HG03095 (cell line): ENCODE measurements at regions not wholly inside any gene's neighbourhood (a gene's known extent, or its start where the extent isn't known, plus 50 kb on each side); places are given as distances from the start of the nearest gene placed in this dataset.
"Not testable (repeated sequence)": the region's sequence is repeated elsewhere in the genome, so short reads cannot be mapped to it uniquely, and the experiment has no call there.

Source experiments
- ATAC-seq: cut with Tn5 transposase; IDR thresholded peaks from one replicate; pipeline ENCODE4 v1.9.1; 2021; ENCODE audit warnings: moderate library complexity; ENCODE audit not compliant: unreplicated experiment

- no peak for ATAC-seq
Observed at GRCh38 chr12:115377230-115377629, 693.3 kb upstream of the TBX3 start.

- peak; percentile 97 for ATAC-seq
Observed at GRCh38 chr12:115375186-115375991, 691.4 kb upstream of the TBX3 start.

DNA sequence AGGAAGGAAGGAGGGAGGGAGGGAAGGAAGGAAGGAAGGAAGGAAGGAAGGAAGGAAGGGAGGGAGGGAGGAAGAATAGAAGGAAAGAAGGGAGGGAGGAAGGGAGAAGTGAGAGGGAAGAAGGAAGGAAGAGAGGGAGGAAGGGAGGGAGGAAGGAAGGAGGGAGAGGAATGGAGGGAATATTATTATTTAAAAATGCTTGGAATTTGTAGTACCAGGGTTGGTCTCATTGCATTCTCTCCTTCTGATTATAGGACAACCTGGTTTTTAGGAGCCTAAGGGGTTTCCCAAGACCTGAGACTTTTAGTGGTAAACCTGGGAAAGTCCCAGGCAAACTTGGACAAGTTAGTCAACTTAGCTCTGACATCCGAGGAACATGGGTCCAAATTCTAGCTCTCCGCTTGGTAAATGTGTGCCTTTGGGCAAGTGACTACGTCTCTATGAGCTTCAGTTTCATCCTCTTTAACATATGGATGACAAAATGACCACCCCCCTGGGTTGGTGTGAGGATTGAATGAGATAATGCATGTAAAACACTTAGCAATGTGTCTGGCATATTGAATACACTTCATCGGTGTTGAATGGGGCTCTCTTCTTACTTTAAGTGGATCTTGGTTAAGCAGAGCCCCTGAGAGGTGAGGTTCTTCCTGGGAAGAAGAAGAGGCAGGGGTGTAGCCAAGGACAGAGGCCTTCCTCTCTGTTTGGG lies 690.7 kb upstream of the TBX3 start:
- ATAC-seq: no peak

DNA sequence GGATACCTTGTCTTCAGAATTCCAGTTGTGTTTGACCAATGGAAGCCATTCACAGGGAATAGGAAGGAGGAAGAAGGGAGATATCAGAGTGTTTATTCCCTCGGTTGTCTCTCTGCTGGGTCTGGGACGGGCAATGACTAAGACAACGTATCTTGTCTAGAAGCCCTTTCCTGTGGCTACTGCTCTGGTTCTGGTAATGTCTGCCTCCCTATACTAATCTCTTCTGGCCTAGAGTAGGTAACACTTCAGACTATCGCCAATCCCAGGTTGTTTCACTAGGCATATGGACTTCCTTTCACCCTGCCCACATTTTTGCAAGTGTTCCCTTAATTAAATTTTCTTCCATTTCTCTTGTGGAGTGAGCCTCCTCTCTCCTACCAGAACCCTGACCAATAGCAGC lies 687.7 kb upstream of the TBX3 start:
- no peak for ATAC-seq

GRCh38 chr12:115370650-115371049 lies 686.7 kb upstream of the TBX3 start:
- no peak for ATAC-seq

DNA sequence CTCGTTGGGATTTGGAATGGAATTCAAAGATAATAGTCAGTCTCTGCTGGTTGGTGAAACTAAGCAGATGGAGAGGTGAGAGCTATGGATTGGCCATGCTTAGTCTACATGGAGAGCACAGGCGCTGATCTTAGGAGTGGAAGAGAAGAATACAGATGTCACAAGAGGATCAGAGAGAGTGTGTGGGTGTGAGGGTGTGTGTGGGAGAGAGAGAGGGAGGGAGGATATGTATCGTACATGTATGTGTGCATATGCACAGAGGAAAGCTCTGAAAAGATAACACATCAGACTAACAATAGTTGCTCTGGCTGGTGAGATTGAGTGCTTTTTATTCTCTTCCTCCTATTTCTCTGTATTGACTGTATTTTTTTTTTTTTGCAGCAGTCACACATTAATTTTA lies 686.2 kb upstream of the TBX3 start:
- ATAC-seq: no peak

GRCh38 chr12:115366277-115366676 lies 682.3 kb upstream of the TBX3 start:
- not testable (repeated sequence) for ATAC-seq

- not testable (repeated sequence) for ATAC-seq
Observed at GRCh38 chr12:115365765-115366164, 681.8 kb upstream of the TBX3 start.

DNA sequence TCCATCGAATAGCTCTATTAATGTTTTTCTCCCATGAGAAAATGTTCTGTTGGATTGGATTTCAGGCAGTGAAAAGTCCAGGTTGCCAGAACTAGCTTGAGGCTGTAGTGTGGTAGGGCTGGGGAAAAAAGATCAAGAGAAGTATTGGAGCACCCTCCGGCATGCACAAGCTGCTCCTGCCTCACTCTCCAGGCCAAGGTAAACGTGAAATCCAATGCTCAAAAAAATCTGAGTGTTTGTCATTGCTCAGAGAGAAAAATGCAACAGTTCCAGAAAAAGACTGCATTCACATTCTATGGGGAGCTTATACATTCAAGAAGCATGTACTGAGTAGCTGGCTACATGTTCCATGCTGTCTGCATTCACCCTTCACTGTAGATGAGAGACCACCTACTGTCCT lies 680.9 kb upstream of the TBX3 start:
- no peak for ATAC-seq

- ATAC-seq: no peak
Observed at GRCh38 chr12:115362339-115362976, 678.5 kb upstream of the TBX3 start.

GRCh38 chr12:115357681-115358080 lies 673.7 kb upstream of the TBX3 start:
- ATAC-seq: no peak

DNA sequence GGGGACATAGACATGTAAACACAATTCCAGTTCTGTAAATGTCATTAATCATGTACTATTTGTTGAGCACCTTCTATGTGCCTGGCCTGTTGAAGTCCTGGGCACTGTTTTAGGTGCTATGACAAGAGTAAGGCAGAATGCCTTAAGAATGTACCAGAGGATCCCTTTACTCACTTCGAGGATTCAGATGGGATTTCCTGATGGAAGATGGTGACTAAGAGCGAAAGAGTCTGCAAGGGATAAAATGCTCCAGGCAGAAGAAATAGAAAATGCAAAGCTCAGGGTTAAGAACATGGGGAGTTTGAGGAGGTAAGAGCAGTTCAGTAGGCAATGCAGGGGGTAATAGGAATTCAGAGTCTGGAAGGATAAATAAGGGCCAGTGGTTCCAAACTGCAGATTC lies 671.3 kb upstream of the TBX3 start:
- ATAC-seq: no peak

DNA sequence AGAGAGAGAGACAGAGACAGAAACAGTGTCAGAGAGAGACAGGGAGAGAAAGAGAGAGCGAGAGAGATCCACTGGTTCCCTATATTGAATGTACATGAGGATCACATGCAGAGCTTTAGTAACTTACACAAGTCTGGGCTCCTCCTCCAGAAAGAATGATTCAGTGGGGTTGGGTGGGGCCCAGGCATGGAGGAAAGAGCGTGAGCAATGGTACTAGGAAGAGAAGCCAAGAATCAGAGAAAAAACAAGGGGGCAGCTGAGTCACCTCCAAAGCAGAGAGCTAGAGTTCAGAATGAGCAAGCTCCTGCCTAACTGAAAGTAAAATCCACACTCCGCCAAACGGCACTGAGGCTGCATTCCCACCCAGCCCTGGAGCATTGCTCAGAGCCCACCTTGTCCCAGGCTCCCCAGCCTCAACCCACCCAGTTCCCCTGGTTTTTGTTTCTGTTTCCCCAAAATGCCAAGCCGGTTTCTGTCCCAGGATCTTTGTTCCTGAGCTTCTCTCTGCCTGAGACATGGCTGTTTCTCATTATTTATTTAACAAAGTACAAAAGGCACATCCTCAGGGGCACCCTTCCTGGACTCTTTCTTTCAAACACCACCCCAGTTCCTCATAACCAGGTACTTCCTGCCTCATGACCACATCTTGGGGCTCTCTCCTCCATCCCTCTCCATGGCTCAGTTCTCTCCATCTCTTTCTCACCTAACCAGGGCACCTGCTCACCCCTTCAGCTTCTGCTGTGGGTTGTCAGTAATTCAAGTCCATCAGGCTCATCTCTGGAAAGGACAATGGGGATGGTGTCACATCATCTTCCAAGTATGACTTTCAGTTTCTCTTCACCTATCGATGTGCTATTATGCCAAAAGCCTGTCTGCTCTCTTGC lies 670.3 kb upstream of the TBX3 start:
- peak; percentile 51 for ATAC-seq

DNA sequence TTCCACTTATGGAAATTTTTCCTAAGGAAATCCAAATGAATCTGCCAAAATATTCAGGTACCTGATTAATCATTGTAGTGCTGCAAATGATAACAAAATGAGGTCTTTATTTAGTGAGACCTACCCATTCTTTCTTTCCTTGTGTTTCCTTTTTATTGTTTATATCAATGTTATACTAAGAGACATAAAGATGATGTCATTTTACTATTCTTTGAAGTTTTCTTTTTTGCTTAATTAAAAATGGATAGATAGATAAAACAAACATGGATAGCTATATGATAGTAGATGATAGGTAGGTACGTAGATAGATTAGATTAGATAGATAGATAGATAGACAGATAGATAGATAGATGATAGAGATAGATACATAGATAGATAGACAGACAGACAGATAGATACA lies 669.5 kb upstream of the TBX3 start:
- no peak for ATAC-seq

- ATAC-seq: no peak
Observed at GRCh38 chr12:115351514-115352077, 667.6 kb upstream of the TBX3 start.

GRCh38 chr12:115349711-115350110 lies 665.7 kb upstream of the TBX3 start:
- no peak for ATAC-seq

GRCh38 chr12:115348301-115348700 lies 664.3 kb upstream of the TBX3 start:
- no peak for ATAC-seq

DNA sequence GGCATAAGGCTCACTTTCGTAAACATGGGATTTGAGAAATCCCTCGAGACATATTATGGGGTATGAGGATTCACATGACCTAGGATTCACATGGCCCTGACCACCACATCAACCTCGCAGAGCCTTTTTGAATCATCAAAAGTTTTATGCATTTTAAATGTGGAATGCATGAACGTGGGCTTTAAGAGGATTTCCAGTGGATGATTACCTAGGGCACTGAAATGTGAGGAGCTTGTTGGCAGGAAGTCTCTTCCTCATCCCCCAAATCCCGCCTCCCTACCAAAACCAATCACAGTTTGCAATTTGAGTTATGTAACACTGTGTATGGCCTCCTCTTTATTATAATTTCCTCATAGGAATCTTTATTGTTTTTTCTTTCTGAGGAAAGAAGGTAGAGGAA lies 659.6 kb upstream of the TBX3 start:
- ATAC-seq: no peak

- ATAC-seq: no peak
Observed at GRCh38 chr12:115343008-115343407, 659.0 kb upstream of the TBX3 start.

- ATAC-seq: no peak
Observed at GRCh38 chr12:115341442-115341841, 657.5 kb upstream of the TBX3 start.
